ENCODE measurements at regions not wholly inside any gene's neighbourhood (a gene's known extent, or its start where the extent isn't known, plus 50 kb on each side); places are given as distances from the start of the nearest gene placed in this dataset.

- Histone ChIP-seq H3K27me3 (replicated peaks in 1 of 2; ENCODE audit: control insufficient read depth in 2 of 2, insufficient read depth in 2 of 2, low read length in 1 of 2) (no peaks in the 10 kb centered on the region; a peak in 1 of 4 replicates), H3K4me3 (no peak overlapping the region), H2AFZ (ENCODE audit: control insufficient read depth, low read depth, low read length) (no peak overlapping the region), H3K4me1 (ENCODE audit: control insufficient read depth, insufficient read depth, low read length) (no peaks in the 10 kb centered on the region), H3K36me3 (ENCODE audit: control insufficient read depth in 2 of 2, insufficient read depth in 2 of 2, low read length in 1 of 2) (no peaks in the 10 kb centered on the region), H3K4me2 (ENCODE audit: control insufficient read depth, insufficient read depth) (no peak overlapping the region), H3K9ac (ENCODE audit: control insufficient read depth, insufficient read depth, low read length) (no peak overlapping the region), H4K20me1 (ENCODE audit: control insufficient read depth, insufficient read depth) (no peaks in the 10 kb centered on the region), H3K79me2 (ENCODE audit: control insufficient read depth, insufficient read depth, low read length) (no peaks in the 10 kb centered on the region), H3K9me3 (replicated peaks; ENCODE audit: control insufficient read depth, insufficient read depth, low read length) (no peaks in the 10 kb centered on the region), H3K27ac (ENCODE audit: control insufficient read depth, insufficient read depth) (no peak overlapping the region)
- intact Hi-C loops (cut with micrococcal nuclease; ENCODE audit: unreplicated experiment) (no loop called here), in situ Hi-C loops (cut with MboI) (no loop called here)
- SMC1A ChIA-PET (ENCODE audit: uncharacterized antibody, unreplicated experiment), result interaction anchor here (1.3 kb wide), 1 partner anchor 10 kb away, joined by 3 read pairs; no protein-coding TSS in a partner anchor
- FAIRE-seq (no peak), DNase-seq (ENCODE audit: low read depth, low spot score) (no peak), ATAC-seq (no peak)
- POLR2A ChIA-PET, result interaction anchor here (0.6 kb wide), 1 partner anchor 49 kb away, joined by 4 read pairs; no protein-coding TSS in a partner anchor
- RAD21 ChIA-PET (ENCODE audit: unreplicated experiment), result no interaction called here
- no TSS peak for BruUV-seq (replicated peaks)
- WGBS (ENCODE audit: insufficient coverage, insufficient replicate concordance, low lambda C conversion rate, missing lambda C conversion rate), result 73% methylated on average over 9 of the region's 9 CpGs
- CTCF ChIA-PET, result no interaction called here
- TF ChIP-seq MEF2B (IDR thresholded peaks at IDR 0.05; ENCODE audit: partially characterized antibody, poor library complexity, severe bottlenecking), result no peak
- TF ChIP-seq CBX5 (IDR thresholded peaks at IDR 0.05; ENCODE audit: low read depth), result no peak
- TF ChIP-seq TCF7 (IDR thresholded peaks at IDR 0.05; ENCODE audit: borderline replicate concordance), result no peak
- no peak for TF ChIP-seq ZNF217 (IDR thresholded peaks at IDR 0.05)
- no peak for TF ChIP-seq YBX1 (IDR thresholded peaks at IDR 0.05)
- TF ChIP-seq, protein P1, sequence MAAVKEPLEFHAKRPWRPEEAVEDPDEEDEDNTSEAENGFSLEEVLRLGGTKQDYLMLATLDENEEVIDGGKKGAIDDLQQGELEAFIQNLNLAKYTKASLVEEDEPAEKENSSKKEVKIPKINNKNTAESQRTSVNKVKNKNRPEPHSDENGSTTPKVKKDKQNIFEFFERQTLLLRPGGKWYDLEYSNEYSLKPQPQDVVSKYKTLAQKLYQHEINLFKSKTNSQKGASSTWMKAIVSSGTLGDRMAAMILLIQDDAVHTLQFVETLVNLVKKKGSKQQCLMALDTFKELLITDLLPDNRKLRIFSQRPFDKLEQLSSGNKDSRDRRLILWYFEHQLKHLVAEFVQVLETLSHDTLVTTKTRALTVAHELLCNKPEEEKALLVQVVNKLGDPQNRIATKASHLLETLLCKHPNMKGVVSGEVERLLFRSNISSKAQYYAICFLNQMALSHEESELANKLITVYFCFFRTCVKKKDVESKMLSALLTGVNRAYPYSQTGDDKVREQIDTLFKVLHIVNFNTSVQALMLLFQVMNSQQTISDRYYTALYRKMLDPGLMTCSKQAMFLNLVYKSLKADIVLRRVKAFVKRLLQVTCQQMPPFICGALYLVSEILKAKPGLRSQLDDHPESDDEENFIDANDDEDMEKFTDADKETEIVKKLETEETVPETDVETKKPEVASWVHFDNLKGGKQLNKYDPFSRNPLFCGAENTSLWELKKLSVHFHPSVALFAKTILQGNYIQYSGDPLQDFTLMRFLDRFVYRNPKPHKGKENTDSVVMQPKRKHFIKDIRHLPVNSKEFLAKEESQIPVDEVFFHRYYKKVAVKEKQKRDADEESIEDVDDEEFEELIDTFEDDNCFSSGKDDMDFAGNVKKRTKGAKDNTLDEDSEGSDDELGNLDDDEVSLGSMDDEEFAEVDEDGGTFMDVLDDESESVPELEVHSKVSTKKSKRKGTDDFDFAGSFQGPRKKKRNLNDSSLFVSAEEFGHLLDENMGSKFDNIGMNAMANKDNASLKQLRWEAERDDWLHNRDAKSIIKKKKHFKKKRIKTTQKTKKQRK (IDR thresholded peaks at IDR 0.05; ENCODE audit: low read depth, low read length), result no peak
Observed at GRCh38 chr18:56517761-56518160, 120.6 kb downstream of the TXNL1 start.
